ENCODE measurements at regions not wholly inside any gene's neighbourhood (a gene's known extent, or its start where the extent isn't known, plus 50 kb on each side); places are given as distances from the start of the nearest gene placed in this dataset.

DNA sequence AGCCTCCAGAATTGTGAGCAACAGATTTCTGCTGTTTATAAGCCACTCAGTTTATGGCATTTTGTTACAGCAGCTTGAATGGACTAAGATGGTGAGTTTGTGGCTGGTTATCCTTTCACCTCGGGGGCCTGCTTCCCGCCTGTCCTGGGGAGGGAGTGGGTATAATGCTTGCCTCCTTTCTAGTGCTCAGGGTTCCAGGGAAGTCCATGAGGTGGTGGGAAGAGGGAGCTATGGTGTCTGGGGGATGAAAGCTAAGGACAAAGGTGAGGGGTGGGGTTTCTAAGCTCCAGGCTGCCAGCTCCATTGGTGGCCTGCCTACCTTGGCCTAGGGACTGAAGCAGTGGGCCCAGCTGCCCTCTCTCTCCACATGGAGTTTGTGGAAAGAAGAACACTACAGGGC lies 50.2 kb upstream of the SDK2 start:
- Mint-ChIP-seq H3K9me3 (peaks cover 9% of the 10 kb centered on the region), H3K27ac (no peak overlapping the region), H3K4me3 (no peak overlapping the region), H3K36me3 (ENCODE audit: low read depth) (no peaks in the 10 kb centered on the region), H3K4me1 (ENCODE audit: low read depth) (no peaks in the 10 kb centered on the region), H3K27me3 (ENCODE audit: low read depth) (no peaks in the 10 kb centered on the region)

DNA sequence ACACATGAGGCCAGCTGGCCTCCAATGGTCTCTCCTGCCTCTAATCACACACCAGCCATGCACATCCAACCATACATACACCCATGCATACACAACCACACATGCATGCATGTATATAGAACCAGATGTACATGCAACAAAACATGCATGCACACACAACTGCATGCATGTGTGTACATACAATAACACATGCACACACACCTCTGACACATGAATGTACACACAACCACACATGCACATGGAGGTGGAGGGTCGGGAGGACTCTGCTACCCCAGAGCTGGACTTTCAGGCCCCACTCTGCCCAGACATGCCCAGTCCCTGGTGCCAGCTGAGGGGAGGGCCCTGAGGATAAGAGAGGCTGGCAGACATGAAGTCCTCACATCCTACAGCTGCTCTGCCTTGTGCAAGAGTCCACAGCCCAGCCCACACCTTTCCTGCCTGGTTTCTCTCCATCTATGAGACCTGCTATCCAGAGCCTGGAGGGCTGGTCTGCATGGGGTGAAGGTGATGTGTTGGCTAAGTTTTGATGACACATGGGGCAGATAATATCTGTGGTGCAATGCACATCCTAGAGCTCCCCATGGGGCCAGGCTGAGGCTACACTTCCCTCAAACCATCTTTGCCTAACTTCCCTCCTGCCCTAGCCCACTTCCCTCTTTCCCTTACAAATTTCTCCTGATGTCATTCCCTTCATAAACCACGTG lies 50.9 kb upstream of the SDK2 start:
- Mint-ChIP-seq H3K27me3 (ENCODE audit: low read depth) (no peaks in the 10 kb centered on the region), H3K9me3 (peaks cover 9% of the 10 kb centered on the region), H3K4me3 (no peak overlapping the region), H3K27ac (no peak overlapping the region), H3K36me3 (ENCODE audit: low read depth) (no peaks in the 10 kb centered on the region), H3K4me1 (ENCODE audit: low read depth) (no peaks in the 10 kb centered on the region)

DNA sequence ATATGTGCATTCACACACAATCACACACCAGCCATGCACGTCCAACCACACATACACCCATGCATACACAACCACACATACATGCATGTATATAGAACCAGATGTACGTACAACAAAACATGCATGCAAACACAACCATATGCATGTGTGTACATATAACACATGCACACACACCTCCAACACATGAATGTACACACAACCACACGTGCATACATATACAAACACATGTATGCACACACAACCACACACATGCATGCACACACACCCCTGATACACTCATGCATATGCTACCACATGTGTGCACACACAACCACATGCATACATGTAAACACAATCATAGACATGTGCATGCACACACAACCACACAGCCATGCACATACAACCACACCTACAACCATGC lies 52.0 kb upstream of the SDK2 start:
- Mint-ChIP-seq H3K4me1 (ENCODE audit: low read depth) (no peaks in the 10 kb centered on the region), H3K4me3 (no peak overlapping the region), H3K27ac (no peak overlapping the region), H3K36me3 (ENCODE audit: low read depth) (no peaks in the 10 kb centered on the region), H3K9me3 (peaks cover 9% of the 10 kb centered on the region), H3K27me3 (ENCODE audit: low read depth) (no peaks in the 10 kb centered on the region)

DNA sequence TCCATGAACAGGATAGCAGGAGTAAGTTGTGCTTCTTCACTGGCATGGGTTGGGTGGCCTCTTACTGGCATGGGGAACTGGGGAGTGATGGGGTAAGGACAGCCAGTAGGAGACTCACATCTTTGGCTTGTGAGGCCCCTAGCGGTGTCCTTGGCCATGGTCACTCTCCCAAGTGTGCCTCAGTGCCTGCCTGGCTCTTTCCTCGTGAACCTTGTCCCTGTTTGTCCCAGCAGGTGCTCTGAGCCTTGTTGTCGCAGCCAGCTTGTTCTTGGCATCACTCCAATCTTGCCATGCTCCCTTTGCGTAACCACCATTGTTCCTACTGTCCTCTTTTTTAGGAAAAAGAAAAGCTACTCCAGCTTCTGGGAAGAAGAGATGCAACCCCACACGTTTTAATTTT lies 53.6 kb upstream of the SDK2 start:
- H3K27me3 Mint-ChIP-seq (ENCODE audit: low read depth), result peaks cover 4% of the 10 kb centered on the region
- no peaks in the 10 kb centered on the region for H3K36me3 Mint-ChIP-seq (ENCODE audit: low read depth)
- no peak overlapping the region for H3K27ac Mint-ChIP-seq
- no peak overlapping the region for H3K4me3 Mint-ChIP-seq
- peaks cover 9% of the 10 kb centered on the region for H3K9me3 Mint-ChIP-seq
- no peaks in the 10 kb centered on the region for H3K4me1 Mint-ChIP-seq (ENCODE audit: low read depth)

DNA sequence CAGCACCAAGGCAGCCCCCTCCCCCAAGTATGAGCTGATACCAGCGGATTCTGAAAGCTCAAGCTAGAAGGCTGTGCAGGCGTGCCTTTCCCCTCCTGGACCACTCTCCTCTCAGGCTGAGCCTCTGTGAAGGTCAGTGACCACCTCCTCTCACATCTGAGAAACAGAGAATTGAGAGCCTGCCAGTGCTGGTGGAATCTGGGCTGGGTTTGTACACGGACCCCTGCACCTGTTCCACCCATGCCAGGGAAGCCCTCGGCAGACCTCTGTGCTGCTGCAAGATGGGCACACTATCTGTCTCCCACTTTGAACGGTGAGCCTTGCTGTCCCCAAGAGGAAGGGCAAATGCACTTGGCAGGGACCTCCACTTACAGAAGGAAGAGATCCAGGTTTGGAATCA lies 54.7 kb upstream of the SDK2 start:
- Mint-ChIP-seq H3K9me3 (peaks cover 9% of the 10 kb centered on the region), H3K27me3 (ENCODE audit: low read depth) (peaks cover 4% of the 10 kb centered on the region), H3K4me1 (ENCODE audit: low read depth) (no peaks in the 10 kb centered on the region), H3K4me3 (no peak overlapping the region), H3K36me3 (ENCODE audit: low read depth) (no peaks in the 10 kb centered on the region), H3K27ac (no peak overlapping the region)

DNA sequence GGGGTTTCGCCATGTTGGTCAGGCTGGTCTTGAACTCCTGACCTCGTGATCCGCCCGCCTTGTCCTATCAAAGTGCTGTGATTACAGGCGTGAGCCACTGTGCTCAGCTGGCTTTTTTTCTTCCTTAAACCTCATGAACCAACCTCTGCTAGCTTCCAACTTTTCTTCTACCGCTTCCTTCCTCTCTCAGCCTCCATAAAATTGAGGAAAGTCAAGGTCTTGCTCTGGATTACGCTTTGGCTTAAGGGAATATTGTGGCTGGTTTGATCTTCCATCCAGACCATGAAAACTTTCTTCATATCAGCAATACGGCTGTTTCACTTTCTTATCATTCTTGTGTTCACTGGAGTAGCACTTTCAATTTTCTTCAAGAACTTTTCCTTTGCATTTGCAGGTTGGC lies 57.5 kb upstream of the SDK2 start:
- Mint-ChIP-seq H3K36me3 (ENCODE audit: low read depth) (no peaks in the 10 kb centered on the region), H3K4me1 (ENCODE audit: low read depth) (no peaks in the 10 kb centered on the region), H3K27ac (no peak overlapping the region), H3K27me3 (ENCODE audit: low read depth) (peaks cover 9% of the 10 kb centered on the region), H3K9me3 (peaks cover under 1% of the 10 kb centered on the region), H3K4me3 (no peak overlapping the region)

DNA sequence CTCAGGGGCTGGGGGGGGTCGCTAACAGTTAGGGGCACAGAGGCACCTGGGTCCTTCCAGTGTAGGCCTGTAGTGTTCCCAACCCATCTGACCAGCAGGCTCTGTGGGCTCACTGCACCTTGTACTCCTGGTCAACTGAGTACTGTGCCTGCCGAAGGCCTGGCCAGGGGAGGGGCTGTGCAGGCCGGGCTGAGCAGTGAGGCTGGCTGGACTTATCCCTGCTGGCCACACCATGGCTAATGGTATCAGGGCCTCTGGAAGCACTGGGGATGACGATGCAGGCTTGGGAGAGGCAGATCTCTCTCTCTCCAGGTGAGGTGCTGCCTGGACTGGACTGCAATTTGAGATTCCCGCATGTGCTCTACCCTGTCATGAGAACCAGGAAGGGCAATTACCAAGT lies 58.9 kb upstream of the SDK2 start:
- Mint-ChIP-seq H3K4me3 (no peak overlapping the region), H3K27ac (no peak overlapping the region), H3K36me3 (ENCODE audit: low read depth) (no peaks in the 10 kb centered on the region), H3K4me1 (ENCODE audit: low read depth) (no peaks in the 10 kb centered on the region), H3K27me3 (ENCODE audit: low read depth) (peaks cover 15% of the 10 kb centered on the region), H3K9me3 (no peaks in the 10 kb centered on the region)

DNA sequence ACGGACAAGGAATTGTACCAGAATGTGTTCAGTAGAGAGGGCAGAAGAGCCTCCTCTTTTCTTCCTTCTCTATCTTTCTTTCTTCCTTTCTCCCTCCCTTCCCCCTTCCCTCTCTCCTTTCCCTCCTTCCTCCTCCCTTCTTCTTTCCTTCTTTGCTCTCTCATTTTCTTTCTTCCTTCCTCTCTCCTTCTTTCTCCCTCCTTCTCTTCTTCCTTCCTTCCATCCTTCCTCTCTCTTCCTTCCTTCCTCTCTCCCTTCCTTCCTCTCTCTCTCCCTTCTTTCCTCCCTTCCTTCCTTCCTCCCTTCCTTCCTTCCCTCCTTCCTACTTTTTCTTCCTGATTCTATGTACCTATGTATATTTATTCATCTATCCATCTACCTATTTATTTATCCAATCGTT lies 59.7 kb upstream of the SDK2 start:
- H3K27me3 Mint-ChIP-seq (ENCODE audit: low read depth), result peaks cover 22% of the 10 kb centered on the region
- H3K4me1 Mint-ChIP-seq (ENCODE audit: low read depth), result no peaks in the 10 kb centered on the region
- H3K9me3 Mint-ChIP-seq, result no peaks in the 10 kb centered on the region
- no peak overlapping the region for H3K4me3 Mint-ChIP-seq
- no peaks in the 10 kb centered on the region for H3K36me3 Mint-ChIP-seq (ENCODE audit: low read depth)
- no peak overlapping the region for H3K27ac Mint-ChIP-seq

DNA sequence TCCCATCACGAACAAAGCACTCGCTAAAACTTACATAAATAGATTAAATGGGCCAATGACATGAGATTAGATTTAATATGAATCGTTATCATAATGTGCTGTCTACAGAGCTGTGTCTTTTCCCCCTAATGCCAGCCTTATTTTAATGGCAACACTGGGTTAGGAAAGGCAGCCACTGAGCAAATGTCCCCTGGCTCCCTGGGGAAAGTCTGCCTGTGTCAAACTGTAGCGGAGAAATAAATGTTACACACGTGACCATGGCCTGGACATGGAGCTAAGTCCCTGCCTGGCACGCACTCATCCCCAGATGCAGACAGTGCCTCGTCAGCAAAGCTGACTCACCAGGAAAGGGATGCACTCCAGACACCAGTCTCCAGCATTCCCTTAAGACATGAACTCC lies 61.3 kb upstream of the SDK2 start:
- Mint-ChIP-seq H3K4me3 (no peak overlapping the region), H3K36me3 (ENCODE audit: low read depth) (no peaks in the 10 kb centered on the region), H3K27me3 (ENCODE audit: low read depth) (peaks cover 30% of the 10 kb centered on the region), H3K27ac (no peak overlapping the region), H3K9me3 (no peaks in the 10 kb centered on the region), H3K4me1 (ENCODE audit: low read depth) (peaks cover 7% of the 10 kb centered on the region)

DNA sequence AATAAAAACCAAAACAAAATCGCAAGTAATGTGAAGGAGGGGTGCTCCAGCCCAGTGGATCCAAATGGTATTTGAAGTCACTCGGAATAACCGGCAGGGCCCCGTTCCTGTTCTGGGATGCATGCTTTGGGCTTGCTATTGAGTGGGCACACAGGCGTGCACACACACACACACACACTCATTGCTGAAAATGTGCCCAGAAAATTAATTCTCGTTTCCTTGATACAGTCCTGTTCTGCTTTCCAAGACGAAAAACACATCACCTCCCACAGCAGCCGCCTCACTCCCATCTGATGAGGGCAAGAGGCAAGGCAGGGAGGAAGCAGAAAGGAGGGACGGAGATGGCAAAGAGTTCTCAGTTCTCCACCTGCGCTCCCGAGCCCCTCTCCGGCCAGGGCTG lies 62.2 kb upstream of the SDK2 start:
- Mint-ChIP-seq H3K27me3 (ENCODE audit: low read depth) (peaks cover 30% of the 10 kb centered on the region), H3K4me1 (ENCODE audit: low read depth) (peaks cover 9% of the 10 kb centered on the region), H3K4me3 (no peak overlapping the region), H3K9me3 (no peaks in the 10 kb centered on the region), H3K27ac (no peak overlapping the region), H3K36me3 (ENCODE audit: low read depth) (no peaks in the 10 kb centered on the region)

DNA sequence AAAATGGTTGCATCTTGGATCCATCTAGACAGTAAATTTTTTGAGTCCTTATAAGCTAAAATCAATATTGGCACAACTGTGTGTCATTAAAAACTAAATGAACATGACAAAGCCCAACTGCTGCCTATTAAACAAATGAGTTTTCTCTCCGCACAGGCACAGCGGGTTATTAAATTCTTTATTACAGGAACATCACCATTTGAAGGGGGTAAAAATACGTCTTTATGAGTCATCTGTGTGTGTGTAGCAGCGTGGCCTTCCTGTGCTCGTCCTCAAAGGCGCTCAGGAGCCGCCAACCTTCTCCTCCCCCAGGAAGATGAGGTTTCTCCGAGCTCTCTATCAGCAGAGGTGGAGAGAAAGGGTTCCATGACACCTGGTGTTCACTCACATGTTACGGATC lies 62.6 kb upstream of the SDK2 start:
- Mint-ChIP-seq H3K4me1 (ENCODE audit: low read depth) (peaks cover 9% of the 10 kb centered on the region), H3K9me3 (no peaks in the 10 kb centered on the region), H3K4me3 (no peak overlapping the region), H3K36me3 (ENCODE audit: low read depth) (no peaks in the 10 kb centered on the region), H3K27ac (no peak overlapping the region), H3K27me3 (ENCODE audit: low read depth) (peaks cover 28% of the 10 kb centered on the region)

DNA sequence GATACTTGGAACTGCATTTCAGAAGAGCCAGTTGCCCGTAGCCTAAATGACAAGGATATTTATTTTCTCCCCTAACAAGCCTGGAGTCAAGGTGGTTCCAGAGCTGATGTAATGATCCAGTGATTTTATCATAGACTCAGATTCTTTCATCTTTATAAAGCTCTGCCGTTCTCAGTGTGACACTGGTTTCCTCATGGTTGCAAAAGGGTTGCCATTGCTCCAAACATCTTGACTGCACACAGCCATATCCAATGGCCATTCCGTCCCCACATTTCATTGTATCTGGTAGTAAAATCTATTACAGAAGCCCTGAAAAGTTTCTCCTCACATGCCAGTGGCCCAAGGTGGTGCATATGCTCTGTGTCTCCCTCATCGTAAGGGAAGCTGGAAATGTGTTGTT lies 63.1 kb upstream of the SDK2 start:
- Mint-ChIP-seq H3K4me3 (no peak overlapping the region), H3K4me1 (ENCODE audit: low read depth) (peaks cover 9% of the 10 kb centered on the region), H3K27ac (no peak overlapping the region), H3K36me3 (ENCODE audit: low read depth) (no peaks in the 10 kb centered on the region), H3K9me3 (no peaks in the 10 kb centered on the region), H3K27me3 (ENCODE audit: low read depth) (peaks cover 26% of the 10 kb centered on the region)

DNA sequence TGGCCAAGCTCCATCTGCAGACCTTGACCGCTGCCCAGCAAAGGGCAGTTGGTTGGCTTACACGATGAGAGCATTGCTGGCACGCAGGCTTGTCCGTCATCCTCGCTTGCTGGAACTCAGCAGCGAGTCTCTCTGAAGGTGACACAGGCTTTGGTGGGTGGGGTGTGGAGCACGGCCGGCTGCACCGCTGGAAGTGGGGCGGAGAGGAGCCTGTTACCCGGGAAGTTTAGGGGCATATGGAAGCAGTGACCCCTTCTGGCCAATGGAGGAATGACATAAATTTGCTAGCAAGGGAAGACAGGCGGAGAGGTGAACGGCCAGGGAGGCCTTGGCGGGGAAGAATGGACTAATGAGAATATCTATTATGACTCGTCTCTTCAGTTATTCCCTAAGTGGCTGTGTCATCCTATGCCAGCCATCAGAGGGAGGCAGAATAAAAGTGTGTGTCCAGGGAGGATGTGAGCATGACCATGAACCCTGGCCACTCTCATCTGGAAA lies 65.9 kb upstream of the SDK2 start:
- H3K9me3 Mint-ChIP-seq, result no peaks in the 10 kb centered on the region
- H3K27me3 Mint-ChIP-seq (ENCODE audit: low read depth), result peaks cover 26% of the 10 kb centered on the region
- peaks cover 9% of the 10 kb centered on the region for H3K4me1 Mint-ChIP-seq (ENCODE audit: low read depth)
- H3K36me3 Mint-ChIP-seq (ENCODE audit: low read depth), result no peaks in the 10 kb centered on the region
- no peak overlapping the region for H3K27ac Mint-ChIP-seq
- H3K4me3 Mint-ChIP-seq, result no peak overlapping the region

DNA sequence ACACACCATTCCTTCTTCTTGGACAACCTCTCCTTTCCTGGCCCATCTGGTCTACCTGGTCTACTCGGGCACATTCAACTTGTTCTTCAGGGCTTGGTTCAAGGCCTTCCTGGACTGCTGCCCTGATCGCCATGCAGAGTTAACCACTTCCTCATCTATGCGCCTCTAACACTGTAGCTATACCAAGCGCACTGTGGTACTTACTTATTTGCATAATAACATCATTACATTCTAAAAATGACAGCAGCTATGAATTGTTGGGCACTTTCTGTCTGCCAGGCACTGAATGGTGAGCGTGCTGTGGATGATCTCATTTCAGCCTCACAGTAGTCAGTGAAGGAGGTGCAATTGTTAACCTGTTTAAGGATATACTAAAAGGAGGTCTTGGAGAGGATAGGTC lies 66.9 kb upstream of the SDK2 start:
- no peak overlapping the region for H3K27ac Mint-ChIP-seq
- H3K4me3 Mint-ChIP-seq, result no peak overlapping the region
- no peaks in the 10 kb centered on the region for H3K9me3 Mint-ChIP-seq
- peaks cover 9% of the 10 kb centered on the region for H3K4me1 Mint-ChIP-seq (ENCODE audit: low read depth)
- no peaks in the 10 kb centered on the region for H3K36me3 Mint-ChIP-seq (ENCODE audit: low read depth)
- H3K27me3 Mint-ChIP-seq (ENCODE audit: low read depth), result peaks cover 26% of the 10 kb centered on the region

DNA sequence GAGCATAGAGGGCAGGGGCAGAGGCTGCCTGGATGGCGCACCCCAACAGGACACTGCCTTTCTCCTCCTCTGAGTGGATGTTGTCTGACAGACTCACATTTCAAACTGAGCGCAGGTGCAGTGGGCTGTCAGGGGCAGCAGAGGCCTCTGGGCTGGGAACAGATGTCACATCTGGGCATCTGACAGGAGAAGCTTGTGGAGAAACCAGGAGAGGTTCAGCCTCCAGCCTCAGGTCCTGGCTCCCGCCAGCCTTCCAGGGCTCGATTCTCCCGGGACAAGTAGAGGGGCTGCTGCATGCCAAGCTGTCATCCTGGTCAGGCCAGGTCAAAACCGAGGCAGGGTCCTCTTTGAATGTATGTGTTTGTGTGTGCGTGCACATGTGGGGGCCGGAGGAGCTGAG lies 67.7 kb upstream of the SDK2 start:
- Mint-ChIP-seq H3K4me1 (ENCODE audit: low read depth) (peaks cover 9% of the 10 kb centered on the region), H3K4me3 (no peak overlapping the region), H3K36me3 (ENCODE audit: low read depth) (no peaks in the 10 kb centered on the region), H3K27ac (no peak overlapping the region), H3K27me3 (ENCODE audit: low read depth) (peaks cover 26% of the 10 kb centered on the region), H3K9me3 (no peaks in the 10 kb centered on the region)

DNA sequence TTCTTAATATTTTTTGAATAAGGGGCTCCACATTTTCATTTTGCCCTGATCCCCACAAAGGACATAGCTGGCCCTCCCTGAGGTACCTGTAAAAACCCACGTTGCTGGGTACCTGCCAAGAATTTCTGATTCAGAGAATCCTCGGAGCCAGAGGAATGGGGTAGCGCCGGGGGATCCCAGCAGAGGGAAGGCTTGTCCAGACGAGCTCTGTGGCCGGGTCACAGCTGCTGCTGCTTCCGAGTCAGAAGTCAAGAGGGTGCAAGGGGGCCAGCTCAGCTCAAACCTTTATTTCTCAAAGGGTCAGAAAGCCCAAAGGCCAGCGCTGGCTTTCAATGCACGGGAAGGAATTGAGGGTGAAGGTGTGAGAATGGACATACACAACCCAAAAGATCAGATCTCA lies 68.9 kb upstream of the SDK2 start:
- H3K9me3 Mint-ChIP-seq, result no peaks in the 10 kb centered on the region
- no peak overlapping the region for H3K27ac Mint-ChIP-seq
- H3K36me3 Mint-ChIP-seq (ENCODE audit: low read depth), result no peaks in the 10 kb centered on the region
- H3K4me3 Mint-ChIP-seq, result no peak overlapping the region
- H3K27me3 Mint-ChIP-seq (ENCODE audit: low read depth), result peaks cover 21% of the 10 kb centered on the region
- H3K4me1 Mint-ChIP-seq (ENCODE audit: low read depth), result peaks cover 9% of the 10 kb centered on the region
